LNCAP (cell line): ENCODE measurements at regions not wholly inside any gene's neighbourhood (a gene's known extent, or its start where the extent isn't known, plus 50 kb on each side); places are given as distances from the start of the nearest gene placed in this dataset.

Experiments used
- TF ChIP-seq, protein P1 (sequence below): fragments of 450-650 bp; IDR thresholded peaks from 2 replicates; pipeline ENCODE4 v1.5.1; 2017; ENCODE audit warnings: mild to moderate bottlenecking

GRCh38 chr17:6340708-6341107, 94.2 kb downstream of the AIPL1 start:
- TF ChIP-seq, protein P1, sequence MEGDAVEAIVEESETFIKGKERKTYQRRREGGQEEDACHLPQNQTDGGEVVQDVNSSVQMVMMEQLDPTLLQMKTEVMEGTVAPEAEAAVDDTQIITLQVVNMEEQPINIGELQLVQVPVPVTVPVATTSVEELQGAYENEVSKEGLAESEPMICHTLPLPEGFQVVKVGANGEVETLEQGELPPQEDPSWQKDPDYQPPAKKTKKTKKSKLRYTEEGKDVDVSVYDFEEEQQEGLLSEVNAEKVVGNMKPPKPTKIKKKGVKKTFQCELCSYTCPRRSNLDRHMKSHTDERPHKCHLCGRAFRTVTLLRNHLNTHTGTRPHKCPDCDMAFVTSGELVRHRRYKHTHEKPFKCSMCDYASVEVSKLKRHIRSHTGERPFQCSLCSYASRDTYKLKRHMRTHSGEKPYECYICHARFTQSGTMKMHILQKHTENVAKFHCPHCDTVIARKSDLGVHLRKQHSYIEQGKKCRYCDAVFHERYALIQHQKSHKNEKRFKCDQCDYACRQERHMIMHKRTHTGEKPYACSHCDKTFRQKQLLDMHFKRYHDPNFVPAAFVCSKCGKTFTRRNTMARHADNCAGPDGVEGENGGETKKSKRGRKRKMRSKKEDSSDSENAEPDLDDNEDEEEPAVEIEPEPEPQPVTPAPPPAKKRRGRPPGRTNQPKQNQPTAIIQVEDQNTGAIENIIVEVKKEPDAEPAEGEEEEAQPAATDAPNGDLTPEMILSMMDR = no peak

- TF ChIP-seq, protein P1 = no peak
Measured at GRCh38 chr17:6334386-6334785, 100.5 kb downstream of the AIPL1 start.

DNA sequence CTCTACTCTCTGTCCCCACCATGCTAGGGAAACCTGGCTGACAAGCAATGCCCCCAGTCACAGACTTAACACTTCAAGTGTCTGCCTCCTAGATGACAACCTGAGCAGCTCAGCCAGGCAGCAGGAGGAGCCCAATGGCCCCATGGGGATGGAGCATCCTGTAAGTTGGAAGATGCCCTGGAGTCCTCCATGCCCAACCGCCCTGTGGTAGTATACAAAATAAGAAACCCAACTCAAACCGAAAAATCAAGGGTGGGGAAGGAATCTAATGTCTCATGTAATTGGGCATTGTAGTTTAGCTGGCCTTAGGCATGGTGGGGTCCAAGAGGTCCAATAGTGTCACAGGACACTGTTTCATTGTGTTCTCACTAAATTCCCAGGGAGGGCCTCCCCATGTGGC, 104.0 kb downstream of the AIPL1 start:
- TF ChIP-seq, protein P1 = no peak

DNA sequence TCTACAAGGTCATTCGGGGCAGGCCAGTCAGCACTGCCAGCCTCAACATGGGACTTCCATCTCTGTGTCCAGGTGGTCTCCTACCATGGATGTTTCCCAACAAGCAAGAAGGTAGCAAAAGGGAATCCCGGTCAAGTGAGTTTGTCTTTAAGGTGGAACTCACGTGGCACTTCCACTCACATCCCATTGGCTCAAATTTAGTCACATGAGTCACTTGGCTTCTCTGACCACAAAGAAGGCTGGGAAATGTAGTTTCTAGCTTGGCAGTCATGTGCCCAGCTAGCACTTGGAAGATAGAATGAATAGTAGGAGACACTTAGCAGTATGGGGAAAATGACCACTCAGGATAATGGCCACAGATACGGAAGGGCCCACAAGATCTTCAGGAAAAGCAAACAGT, 106.6 kb downstream of the AIPL1 start:
- TF ChIP-seq, protein P1 = no peak

DNA sequence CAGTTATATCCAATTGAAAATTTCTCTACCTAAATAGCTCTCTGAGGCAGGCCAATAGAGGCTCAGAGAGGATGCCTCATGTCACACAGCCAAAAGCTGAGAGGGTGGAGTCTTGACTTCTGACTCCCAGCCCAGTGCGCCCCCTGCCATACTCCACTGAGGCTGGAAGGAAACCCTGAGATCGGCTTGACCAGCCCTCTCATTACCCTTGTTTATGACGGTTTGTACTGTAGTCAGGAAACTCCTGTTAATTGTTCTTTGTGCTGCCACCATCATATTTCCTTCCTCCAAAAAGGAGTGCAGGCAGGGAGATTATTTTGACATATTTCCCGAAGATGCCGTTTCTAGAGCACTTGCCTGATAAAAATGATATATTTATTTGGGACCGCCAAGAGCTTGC, 107.9 kb downstream of the AIPL1 start:
- TF ChIP-seq, protein P1 = no peak

- TF ChIP-seq, protein P1 = no peak
Measured at GRCh38 chr17:6326483-6326882, 108.4 kb downstream of the AIPL1 start.

DNA sequence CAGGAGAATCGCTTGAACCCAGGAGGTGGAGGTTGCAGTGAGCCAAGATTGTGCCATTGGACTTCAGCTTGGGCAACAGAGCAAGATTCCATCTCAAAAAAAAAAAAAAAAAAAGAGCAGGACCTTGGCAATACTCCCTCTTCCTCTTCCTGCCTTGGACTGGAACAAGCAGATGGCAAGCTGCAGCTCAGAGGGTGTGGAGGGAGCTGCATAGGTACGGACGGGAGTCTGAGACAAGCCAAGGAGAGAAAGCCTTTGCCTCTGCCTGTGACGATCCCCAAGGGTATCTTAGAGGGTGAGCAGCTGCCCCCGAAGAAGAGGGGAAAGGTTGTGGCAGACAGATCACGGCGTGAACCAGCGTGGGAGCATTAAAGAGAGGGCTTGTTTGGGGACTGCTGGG, 109.2 kb downstream of the AIPL1 start:
- TF ChIP-seq, protein P1 = no peak

DNA sequence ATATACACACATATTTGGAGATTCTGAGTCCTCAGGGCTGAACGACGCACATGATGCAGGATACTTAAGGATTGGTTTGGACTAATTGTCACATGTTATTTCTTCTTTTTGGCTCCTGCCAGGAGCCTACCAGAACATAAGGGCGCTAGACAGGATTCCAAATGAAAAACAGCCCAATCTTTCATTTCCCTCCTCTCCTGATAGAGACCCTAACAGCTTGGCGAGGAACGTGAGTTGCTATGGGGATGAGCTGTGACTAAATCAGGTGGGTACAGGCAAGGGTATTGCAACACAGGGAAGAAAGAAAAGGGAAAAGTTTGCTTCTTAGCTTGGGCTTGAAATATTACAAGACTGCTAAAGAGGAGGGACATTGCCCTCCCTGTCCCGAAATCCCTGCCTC, 109.9 kb downstream of the AIPL1 start:
- TF ChIP-seq, protein P1 = no peak
